Brain microvascular endothelial cell (primary cell): ENCODE measurements at regions not wholly inside any gene's neighbourhood (a gene's known extent, or its start where the extent isn't known, plus 50 kb on each side); places are given as distances from the start of the nearest gene placed in this dataset.

Experiments
- DNase-seq: peaks from one replicate; pipeline ENCODE4 v3.0.0-alpha.2; 2020
- H3K27ac ChIP-seq: fragments of 250-450 bp; sonication (Bioruptor Pico); 2 replicates; pipeline ENCODE4 v1.5.1; 2020; ENCODE audit warnings: mild to moderate bottlenecking, moderate library complexity
- H3K27me3 ChIP-seq: fragments of 250-450 bp; sonication (Bioruptor Pico); replicated peaks from 2 replicates; pipeline ENCODE4 v1.5.1; 2020; ENCODE audit warnings: mild to moderate bottlenecking
- H3K36me3 ChIP-seq: fragments of 250-450 bp; sonication (Bioruptor Pico); replicated peaks from 2 replicates; pipeline ENCODE4 v1.5.1; 2020; ENCODE audit warnings: mild to moderate bottlenecking
- H3K4me3 ChIP-seq: 2 replicates; pipeline ENCODE4 v1.5.1; 2011; ENCODE audit warnings: low read depth, mild to moderate bottlenecking, control low read depth, low read length, moderate library complexity
- in situ Hi-C: cut with HindIII; loops from 2 replicates; pipeline ENCODE4 v1.10.0; 2017; ENCODE audit warnings: low sequenced_read_pairs, low pct_ligation_motif_present
- TF ChIP-seq, protein P1 (sequence below): IDR thresholded peaks from 2 replicates; pipeline ENCODE4 v1.5.1; 2011; ENCODE audit warnings: low read depth, mild to moderate bottlenecking, moderate library complexity, low read length, control low read depth, inconsistent platforms; ENCODE audit errors: missing control alignments

DNA sequence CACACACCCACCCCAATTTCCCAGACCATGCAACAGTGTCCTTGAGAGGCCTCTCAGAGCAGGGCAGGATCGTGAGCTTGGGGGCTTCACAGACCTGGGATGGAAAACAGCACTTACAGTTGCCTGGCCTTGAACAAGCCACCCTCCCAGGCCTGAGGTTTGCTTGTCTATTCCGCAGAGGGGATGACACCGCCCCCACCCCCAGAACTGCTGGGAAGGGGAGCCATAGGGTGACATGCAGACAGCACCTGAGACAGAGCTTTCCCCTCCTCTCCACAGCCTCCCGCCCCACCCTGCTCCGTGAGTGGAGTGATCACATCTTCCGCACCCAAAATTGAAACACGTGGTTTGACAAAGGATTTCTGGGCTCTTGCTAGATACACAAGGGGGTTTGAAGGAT lies 131.5 kb upstream of the TNRC6C start:
- H3K36me3 ChIP-seq: no peaks in the 10 kb centered on the region
- H3K4me3 ChIP-seq: no peak overlapping the region
- H3K27me3 ChIP-seq: no peaks in the 10 kb centered on the region
- H3K27ac ChIP-seq: no peak overlapping the region
- no peak for DNase-seq
- TF ChIP-seq, protein P1, sequence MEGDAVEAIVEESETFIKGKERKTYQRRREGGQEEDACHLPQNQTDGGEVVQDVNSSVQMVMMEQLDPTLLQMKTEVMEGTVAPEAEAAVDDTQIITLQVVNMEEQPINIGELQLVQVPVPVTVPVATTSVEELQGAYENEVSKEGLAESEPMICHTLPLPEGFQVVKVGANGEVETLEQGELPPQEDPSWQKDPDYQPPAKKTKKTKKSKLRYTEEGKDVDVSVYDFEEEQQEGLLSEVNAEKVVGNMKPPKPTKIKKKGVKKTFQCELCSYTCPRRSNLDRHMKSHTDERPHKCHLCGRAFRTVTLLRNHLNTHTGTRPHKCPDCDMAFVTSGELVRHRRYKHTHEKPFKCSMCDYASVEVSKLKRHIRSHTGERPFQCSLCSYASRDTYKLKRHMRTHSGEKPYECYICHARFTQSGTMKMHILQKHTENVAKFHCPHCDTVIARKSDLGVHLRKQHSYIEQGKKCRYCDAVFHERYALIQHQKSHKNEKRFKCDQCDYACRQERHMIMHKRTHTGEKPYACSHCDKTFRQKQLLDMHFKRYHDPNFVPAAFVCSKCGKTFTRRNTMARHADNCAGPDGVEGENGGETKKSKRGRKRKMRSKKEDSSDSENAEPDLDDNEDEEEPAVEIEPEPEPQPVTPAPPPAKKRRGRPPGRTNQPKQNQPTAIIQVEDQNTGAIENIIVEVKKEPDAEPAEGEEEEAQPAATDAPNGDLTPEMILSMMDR: no peak
- in situ Hi-C loops: no loop called here

DNA sequence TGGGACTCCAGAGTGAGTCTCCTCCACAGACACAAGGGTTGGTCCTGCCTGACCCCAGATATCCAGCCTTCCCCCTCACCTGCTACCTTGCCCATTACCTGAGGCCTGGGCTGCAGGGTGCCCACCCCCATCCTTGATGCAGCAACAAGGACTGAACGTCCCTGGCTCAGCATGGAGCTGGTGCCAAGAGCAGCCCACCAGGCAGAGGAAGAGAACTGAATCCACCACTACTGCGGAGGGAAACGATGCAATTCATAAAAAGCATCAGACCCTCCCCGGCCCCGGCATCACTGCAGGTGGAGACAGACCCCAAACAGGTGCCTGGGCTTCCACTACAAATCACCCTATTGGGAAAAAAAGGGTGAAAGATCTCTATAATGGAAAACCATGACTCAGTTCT lies 131.0 kb upstream of the TNRC6C start:
- Histone ChIP-seq H3K27me3 (no peaks in the 10 kb centered on the region), H3K36me3 (no peaks in the 10 kb centered on the region), H3K4me3 (no peak overlapping the region), H3K27ac (no peak overlapping the region)
- in situ Hi-C loops: no loop called here
- no peak for DNase-seq
- TF ChIP-seq, protein P1: no peak

DNA sequence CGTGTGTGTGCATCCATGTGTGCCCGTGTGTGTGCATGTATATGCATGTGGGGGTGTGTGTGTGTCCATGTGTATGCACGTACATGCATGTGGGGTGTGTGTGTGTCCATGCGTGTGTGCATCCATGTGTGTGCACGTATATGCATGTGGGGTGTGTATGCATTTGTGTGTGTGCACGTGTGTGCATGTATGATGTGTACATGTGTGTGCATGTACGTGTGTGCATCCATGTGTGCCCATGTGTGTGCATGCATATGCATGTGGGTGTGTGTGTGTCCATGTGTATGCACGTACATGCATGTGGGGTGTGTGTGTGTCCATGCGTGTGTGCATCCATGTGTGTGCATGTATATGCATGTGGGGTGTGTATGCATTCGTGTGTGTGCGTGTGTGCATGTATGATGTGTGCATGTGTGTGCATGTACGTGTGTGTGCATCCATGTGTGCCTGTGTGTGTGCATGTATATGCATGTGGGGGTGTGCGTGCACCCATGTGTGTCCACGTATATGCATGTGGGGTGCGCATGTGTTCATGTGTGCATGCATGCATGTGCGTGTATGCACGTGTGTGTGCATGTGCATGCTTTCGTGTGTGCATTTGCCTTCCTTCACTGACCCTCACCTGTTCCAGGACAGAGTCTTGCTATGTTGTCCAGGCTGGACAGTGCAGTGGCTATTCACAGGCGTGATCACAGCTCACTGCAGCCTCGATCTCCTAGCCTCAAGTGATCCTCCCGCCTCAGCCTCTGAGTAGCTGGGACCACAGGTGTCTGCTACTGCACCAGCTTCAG lies 129.6 kb upstream of the TNRC6C start:
- no peak for DNase-seq
- no peak overlapping the region for H3K4me3 ChIP-seq
- H3K36me3 ChIP-seq: no peaks in the 10 kb centered on the region
- no peak overlapping the region for H3K27ac ChIP-seq
- in situ Hi-C loops: no loop called here
- TF ChIP-seq, protein P1: no peak
- no peaks in the 10 kb centered on the region for H3K27me3 ChIP-seq

DNA sequence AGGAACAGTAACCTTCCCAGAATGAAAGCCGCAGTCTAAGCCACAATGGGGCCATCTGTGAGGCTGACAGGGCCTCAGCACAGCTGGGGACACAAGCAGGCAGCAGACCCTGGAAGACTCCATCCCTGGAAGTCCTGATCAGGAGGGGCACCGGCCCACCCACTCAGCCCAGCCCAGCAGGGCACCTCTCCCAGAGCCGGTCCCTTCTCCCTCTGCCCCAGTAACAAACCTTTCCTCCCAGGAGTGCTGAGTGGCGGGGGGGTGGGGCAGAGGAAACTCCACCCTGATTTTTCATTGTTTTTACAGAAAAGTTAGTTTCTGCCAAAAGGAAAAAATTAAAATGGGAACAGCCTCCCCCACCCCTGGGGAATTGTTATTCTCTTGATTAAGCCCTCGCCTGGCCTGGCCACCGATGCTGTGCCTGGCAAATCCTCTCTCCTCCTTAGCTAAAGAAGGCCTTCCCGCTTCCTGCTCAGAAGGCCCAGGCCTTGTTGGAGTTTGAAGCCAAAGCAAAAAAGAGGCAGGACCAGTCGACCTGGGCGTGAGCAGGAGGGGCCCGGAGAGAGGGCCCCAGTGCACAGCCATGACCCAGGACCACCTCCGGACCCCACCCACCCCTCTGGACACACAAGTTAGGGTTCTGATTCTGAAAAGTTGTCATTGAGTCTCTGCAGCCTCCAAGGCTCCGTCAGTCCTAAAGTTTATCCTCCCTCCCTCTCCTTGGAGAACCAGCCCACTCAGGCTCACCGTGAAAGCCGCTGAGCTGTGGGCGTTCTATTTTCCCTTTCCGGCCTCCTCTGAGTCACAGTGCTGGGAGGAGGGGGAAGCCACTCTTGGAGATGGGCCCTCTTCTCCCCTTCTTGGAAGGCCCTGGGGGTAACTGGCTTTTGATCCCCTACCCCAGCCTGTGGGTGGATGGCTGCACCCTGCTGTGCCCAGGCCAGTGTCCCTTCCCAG lies 128.4 kb upstream of the TNRC6C start:
- peak overlapping the region; percentile 83 for H3K27ac ChIP-seq

DNA sequence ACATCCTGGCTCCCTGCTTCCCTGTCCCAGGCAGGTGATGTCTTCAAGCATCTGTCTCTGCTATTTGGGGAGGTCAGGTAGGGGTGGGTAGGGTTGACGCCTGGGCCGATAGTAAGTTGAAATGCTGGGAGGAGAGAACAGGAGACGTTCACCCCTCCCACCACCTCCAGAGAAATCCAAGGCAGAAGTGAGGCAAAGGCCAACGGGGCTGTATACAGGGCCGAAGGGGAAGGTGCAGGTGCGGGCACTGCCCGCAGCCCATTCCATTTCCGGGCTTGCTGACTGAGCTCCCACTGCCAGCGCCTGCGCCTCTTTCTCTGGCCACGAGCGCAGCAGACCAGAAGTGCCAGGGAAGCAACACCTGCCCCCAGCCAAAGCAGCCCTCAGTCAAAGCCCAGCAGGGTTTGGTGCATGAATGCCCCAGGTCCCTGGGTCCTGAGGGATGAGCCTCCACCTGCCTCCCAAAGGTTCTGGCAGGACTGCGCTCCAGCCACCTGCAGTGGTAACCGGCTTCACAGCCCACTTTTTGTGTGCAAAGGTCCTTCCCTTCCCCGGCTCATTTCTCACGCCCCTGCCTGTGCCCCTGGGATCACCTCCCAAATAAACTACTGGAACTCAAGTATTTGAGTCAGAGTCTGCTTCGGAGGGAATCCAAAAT lies 127.6 kb upstream of the TNRC6C start:
- Histone ChIP-seq H3K27ac (peak overlapping the region; percentile 83), H3K4me3 (no peak overlapping the region), H3K27me3 (no peaks in the 10 kb centered on the region), H3K36me3 (no peaks in the 10 kb centered on the region)
- no peak for DNase-seq
- TF ChIP-seq, protein P1: no peak
- in situ Hi-C loops: no loop called here

More for the DNA sequence above, 128.4 kb upstream of the TNRC6C start:
- DNase-seq: peak; percentile 85
- H3K36me3 ChIP-seq: no peaks in the 10 kb centered on the region
- TF ChIP-seq, protein P1: no peak
- in situ Hi-C loops: no loop called here
- no peak overlapping the region for H3K4me3 ChIP-seq
- no peaks in the 10 kb centered on the region for H3K27me3 ChIP-seq
